ENCODE measurements at regions not wholly inside any gene's neighbourhood (a gene's known extent, or its start where the extent isn't known, plus 50 kb on each side); places are given as distances from the start of the nearest gene placed in this dataset.

DNA sequence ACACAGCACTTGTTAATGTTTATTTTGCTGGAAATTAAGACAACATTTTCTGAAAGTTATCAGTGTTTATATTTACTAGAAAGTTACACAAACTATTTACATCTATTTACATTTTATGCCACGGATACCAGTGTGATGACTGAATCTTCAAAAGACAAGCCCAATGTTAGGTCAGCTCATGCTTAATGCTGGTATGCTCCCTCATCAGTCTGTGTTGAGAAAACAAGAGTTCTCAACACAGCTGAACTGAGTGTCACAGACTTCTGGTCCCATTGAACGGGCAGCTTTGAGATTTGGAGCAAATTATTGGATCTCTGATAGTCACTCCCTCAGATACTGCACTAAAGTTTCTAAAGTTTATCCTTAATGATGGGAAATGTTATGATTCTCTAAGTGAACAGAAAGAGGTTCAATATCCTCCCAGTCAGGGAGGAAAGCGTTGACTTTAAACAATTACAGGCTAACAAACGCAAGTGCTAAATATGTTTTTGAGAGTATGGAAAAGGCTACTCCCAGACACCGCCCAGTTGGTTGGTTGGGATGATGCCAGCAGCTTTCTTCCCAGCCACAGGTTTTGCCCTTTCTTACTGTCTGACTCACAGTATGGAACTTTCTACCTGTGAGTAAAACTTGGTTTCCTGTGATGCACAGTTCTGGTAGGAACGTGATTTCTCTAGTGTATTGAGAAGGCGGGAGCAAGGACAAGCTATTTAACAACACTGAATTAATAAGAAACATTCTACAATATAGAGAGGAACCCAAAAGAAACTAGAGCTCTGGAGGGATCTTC lies 1293.6 kb upstream of the TENM3 start:
- Histone ChIP-seq H3K36me3 (ENCODE audit: control insufficient read depth, insufficient read depth, low read length) (no peaks in the 10 kb centered on the region), H3K9me3 (ENCODE audit: control insufficient read depth, low read length) (no peaks in the 10 kb centered on the region), H3K27ac (ENCODE audit: low read depth, low read length, severe bottlenecking) (no peak overlapping the region), H3K4me1 (ENCODE audit: control insufficient read depth, insufficient read depth, low read length, poor library complexity, severe bottlenecking) (no peaks in the 10 kb centered on the region), H3K4me3 (ENCODE audit: extremely low read depth, insufficient read depth, low read length, poor library complexity, severe bottlenecking) (no peak overlapping the region)
- WGBS, 2 experiments (ENCODE audit: insufficient coverage in 2 of 2), result 92 to 100% methylated on average over 1 to 3 of the region's 7 CpGs

DNA sequence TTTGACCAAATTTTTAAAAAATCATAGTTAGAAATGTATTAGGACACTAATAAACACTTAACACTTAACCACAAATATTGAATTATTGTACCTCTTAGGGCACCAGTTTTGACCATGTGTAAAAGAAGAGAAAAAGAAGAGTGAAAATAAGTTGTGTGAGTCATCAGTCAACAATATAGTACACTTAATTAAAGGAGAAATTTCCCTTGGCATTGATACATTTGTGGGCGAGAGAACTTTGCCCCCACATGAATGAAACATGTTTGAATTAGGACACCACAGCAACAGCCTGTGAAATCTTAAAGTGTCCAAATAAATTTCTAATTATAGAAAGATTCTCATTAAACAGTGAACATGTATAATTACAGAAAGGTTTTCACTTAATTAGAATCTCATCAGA lies 1292.8 kb upstream of the TENM3 start:
- H3K4me3 ChIP-seq (ENCODE audit: extremely low read depth, insufficient read depth, low read length, poor library complexity, severe bottlenecking), result no peak overlapping the region
- H3K36me3 ChIP-seq (ENCODE audit: control insufficient read depth, insufficient read depth, low read length), result no peaks in the 10 kb centered on the region
- no peak overlapping the region for H3K27ac ChIP-seq (ENCODE audit: low read depth, low read length, severe bottlenecking)
- WGBS, 2 experiments (ENCODE audit: insufficient coverage in 2 of 2), result no CpG with 5 or more reads among the region's 1 CpG
- no peaks in the 10 kb centered on the region for H3K4me1 ChIP-seq (ENCODE audit: control insufficient read depth, insufficient read depth, low read length, poor library complexity, severe bottlenecking)
- H3K9me3 ChIP-seq (ENCODE audit: control insufficient read depth, low read length), result no peaks in the 10 kb centered on the region

DNA sequence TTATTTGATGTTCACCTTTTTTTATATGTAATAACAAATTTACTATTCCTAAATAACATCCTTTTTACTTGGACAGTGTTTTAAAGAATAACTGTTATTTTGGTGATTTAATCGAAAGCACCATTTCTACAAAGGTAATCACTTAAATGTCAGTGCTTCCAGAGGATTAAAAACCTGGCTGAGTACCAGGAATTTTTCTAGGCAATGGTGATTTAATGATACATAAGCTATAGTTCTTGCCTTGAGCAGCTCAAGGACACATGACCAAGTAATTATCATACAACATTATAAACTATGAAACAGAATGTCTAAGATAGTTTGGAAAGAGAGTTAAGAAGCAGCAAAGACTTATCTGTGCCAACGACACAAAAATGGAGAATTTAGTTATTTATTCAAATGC lies 1291.9 kb upstream of the TENM3 start:
- Histone ChIP-seq H3K4me3 (ENCODE audit: extremely low read depth, insufficient read depth, low read length, poor library complexity, severe bottlenecking) (no peak overlapping the region), H3K36me3 (ENCODE audit: control insufficient read depth, insufficient read depth, low read length) (no peaks in the 10 kb centered on the region), H3K9me3 (ENCODE audit: control insufficient read depth, low read length) (no peaks in the 10 kb centered on the region), H3K27ac (ENCODE audit: low read depth, low read length, severe bottlenecking) (no peak overlapping the region), H3K4me1 (ENCODE audit: control insufficient read depth, insufficient read depth, low read length, poor library complexity, severe bottlenecking) (no peaks in the 10 kb centered on the region)
- WGBS, 2 experiments (ENCODE audit: insufficient coverage in 2 of 2), result no CpG with 5 or more reads among the region's 2 CpGs

DNA sequence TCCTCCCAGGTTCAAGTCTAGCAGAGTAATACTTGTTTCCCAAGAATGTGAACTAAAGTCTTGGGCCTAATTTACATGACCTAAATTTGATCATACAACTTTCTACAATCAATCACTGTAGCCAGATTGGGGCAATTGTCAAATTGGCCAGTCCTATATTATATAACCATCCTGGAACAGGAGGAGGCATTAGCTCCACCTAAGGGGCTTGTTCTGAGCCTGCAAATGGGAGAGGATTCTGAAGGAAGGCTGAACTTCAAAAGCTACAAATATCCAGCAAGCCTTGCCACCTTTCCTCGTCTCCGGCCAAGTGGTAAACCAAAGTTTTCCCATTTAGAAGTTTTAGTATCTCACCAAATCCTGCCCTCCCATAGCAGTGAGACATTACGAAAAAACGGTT lies 1289.6 kb upstream of the TENM3 start:
- Histone ChIP-seq H3K36me3 (ENCODE audit: control insufficient read depth, insufficient read depth, low read length) (no peaks in the 10 kb centered on the region), H3K4me1 (ENCODE audit: control insufficient read depth, insufficient read depth, low read length, poor library complexity, severe bottlenecking) (no peaks in the 10 kb centered on the region), H3K9me3 (ENCODE audit: control insufficient read depth, low read length) (no peaks in the 10 kb centered on the region), H3K4me3 (ENCODE audit: extremely low read depth, insufficient read depth, low read length, poor library complexity, severe bottlenecking) (no peak overlapping the region), H3K27ac (ENCODE audit: low read depth, low read length, severe bottlenecking) (no peak overlapping the region)
- 79 to 80% methylated on average over 2 of the region's 4 CpGs for WGBS, 2 experiments (ENCODE audit: insufficient coverage in 2 of 2)

DNA sequence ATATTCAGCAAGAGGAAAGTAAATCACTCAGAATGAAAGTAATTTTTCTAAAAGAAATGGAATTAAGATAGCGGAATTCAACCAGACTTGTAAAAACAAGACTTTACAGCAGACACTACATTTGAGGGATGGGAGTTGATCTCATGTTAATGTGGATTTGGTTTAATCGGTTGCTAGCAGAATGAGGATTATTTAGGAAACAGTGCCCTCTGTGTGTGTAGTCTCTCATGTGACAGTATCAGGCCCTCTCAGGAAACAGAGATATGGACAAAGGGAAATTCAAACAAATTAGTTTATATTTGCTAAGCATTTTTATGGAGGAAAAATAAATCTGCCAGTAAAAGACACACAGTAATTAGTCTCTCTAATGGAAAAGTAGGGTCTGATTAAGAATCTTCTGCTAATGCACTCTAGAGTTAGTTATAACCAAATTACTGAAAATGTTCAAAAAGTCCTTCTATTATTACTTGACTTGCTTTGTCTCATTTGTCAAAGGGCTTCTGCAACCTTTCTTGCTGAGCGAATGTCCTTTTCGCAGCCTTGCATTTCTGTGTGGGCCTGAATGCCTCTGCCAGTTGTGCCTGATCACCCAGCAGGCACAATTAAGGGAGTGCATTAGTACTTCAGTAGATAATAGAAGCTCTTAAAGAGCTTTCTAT lies 1282.3 kb upstream of the TENM3 start:
- 62 to 100% methylated on average over 1 to 2 of the region's 4 CpGs for WGBS, 2 experiments (ENCODE audit: insufficient coverage in 2 of 2)
- no peaks in the 10 kb centered on the region for H3K36me3 ChIP-seq (ENCODE audit: control insufficient read depth, insufficient read depth, low read length)
- no peaks in the 10 kb centered on the region for H3K9me3 ChIP-seq (ENCODE audit: control insufficient read depth, low read length)
- peak overlapping the region; percentile 26 for H3K27ac ChIP-seq (ENCODE audit: low read depth, low read length, severe bottlenecking)
- no peaks in the 10 kb centered on the region for H3K4me1 ChIP-seq (ENCODE audit: control insufficient read depth, insufficient read depth, low read length, poor library complexity, severe bottlenecking)
- H3K4me3 ChIP-seq (ENCODE audit: extremely low read depth, insufficient read depth, low read length, poor library complexity, severe bottlenecking), result no peak overlapping the region

DNA sequence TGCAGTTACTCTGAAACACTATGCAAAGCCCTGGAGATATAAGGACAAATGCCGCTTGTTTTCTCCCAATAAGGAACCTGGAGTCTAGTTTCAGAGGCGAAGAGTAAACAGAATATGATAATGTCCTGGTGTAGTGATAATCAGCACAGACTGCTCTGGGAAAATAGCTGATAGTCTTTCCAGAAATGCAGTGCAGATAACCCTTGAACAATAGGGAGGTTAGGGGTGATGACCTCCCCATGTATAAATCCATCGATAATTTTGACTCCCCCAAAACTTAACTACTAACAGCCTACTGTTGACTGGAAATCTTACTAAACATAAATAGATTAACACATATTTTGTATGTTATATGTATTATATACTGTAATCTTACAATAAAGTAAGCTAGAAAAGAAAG lies 1280.9 kb upstream of the TENM3 start:
- WGBS, 2 experiments (ENCODE audit: insufficient coverage in 2 of 2), result 81 to 94% methylated on average over 2 of the region's 3 CpGs
- H3K36me3 ChIP-seq (ENCODE audit: control insufficient read depth, insufficient read depth, low read length), result no peaks in the 10 kb centered on the region
- no peak overlapping the region for H3K4me3 ChIP-seq (ENCODE audit: extremely low read depth, insufficient read depth, low read length, poor library complexity, severe bottlenecking)
- no peaks in the 10 kb centered on the region for H3K9me3 ChIP-seq (ENCODE audit: control insufficient read depth, low read length)
- H3K27ac ChIP-seq (ENCODE audit: low read depth, low read length, severe bottlenecking), result no peak overlapping the region
- no peaks in the 10 kb centered on the region for H3K4me1 ChIP-seq (ENCODE audit: control insufficient read depth, insufficient read depth, low read length, poor library complexity, severe bottlenecking)

DNA sequence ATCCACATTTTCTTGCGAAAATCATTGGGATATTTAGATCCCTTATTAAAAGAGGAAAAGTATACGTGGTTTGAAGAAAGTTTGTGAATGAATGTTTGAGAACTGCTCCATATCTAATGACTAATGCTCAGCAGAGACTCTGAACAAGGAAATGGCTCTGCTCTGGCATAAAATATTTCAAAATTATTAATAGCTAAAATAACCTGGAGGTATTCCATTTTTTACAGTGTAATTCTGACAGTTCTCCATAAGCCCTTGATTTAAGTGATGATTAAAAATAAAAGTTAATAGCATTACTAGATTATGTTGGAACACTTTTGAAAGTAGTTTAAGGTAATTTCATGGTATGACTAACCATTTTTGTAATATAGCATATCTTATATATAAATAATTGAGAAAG lies 1276.9 kb upstream of the TENM3 start:
- no peaks in the 10 kb centered on the region for H3K9me3 ChIP-seq (ENCODE audit: control insufficient read depth, low read length)
- no peaks in the 10 kb centered on the region for H3K36me3 ChIP-seq (ENCODE audit: control insufficient read depth, insufficient read depth, low read length)
- H3K27ac ChIP-seq (ENCODE audit: low read depth, low read length, severe bottlenecking), result no peak overlapping the region
- no peaks in the 10 kb centered on the region for H3K4me1 ChIP-seq (ENCODE audit: control insufficient read depth, insufficient read depth, low read length, poor library complexity, severe bottlenecking)
- WGBS, 2 experiments (ENCODE audit: insufficient coverage in 2 of 2), result no CpG with 5 or more reads among the region's 2 CpGs
- H3K4me3 ChIP-seq (ENCODE audit: extremely low read depth, insufficient read depth, low read length, poor library complexity, severe bottlenecking), result no peak overlapping the region

DNA sequence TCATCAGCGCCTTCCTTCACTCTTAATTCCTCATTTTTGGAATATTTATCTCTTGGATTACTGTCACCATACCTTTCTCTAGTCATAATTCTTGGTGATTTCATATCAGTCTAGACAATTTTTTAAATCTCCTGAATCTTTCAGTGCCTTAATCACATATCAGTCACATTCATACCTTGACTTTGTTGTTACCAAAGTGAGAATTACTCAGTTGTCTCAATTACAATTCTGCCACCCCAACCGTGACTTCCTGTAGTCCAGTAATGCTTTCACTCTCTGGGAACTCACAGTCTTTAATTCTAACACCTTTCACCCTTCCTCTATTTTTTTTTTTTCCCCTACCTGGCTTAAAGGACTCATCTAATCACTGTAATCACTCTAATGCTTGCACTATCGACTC lies 1275.3 kb upstream of the TENM3 start:
- no peaks in the 10 kb centered on the region for H3K4me1 ChIP-seq (ENCODE audit: control insufficient read depth, insufficient read depth, low read length, poor library complexity, severe bottlenecking)
- H3K36me3 ChIP-seq (ENCODE audit: control insufficient read depth, insufficient read depth, low read length), result no peaks in the 10 kb centered on the region
- WGBS, 2 experiments (ENCODE audit: insufficient coverage in 2 of 2), result 75 to 79% methylated on average over 2 of the region's 3 CpGs
- no peak overlapping the region for H3K4me3 ChIP-seq (ENCODE audit: extremely low read depth, insufficient read depth, low read length, poor library complexity, severe bottlenecking)
- H3K9me3 ChIP-seq (ENCODE audit: control insufficient read depth, low read length), result no peaks in the 10 kb centered on the region
- H3K27ac ChIP-seq (ENCODE audit: low read depth, low read length, severe bottlenecking), result no peak overlapping the region

DNA sequence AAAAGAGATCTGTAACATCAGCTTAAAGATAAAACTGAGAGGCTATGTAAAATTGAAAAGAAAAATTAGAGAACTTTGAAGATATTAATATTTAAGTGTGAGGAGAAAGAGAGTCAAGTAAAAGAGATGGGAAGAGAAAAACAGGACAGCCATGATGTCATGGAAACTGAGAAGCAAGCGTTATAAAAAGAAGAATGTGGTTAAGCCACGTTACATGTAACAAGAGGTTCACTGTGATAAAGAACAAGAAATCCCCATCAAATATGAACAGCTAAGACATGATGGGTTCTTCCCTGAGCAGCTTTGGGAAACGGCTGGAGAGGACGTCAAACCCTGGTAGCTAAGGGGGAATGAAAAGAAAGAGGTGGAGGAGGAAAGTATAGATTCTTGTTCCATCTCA lies 1269.3 kb upstream of the TENM3 start:
- H3K27ac ChIP-seq (ENCODE audit: low read depth, low read length, severe bottlenecking), result no peak overlapping the region
- no peaks in the 10 kb centered on the region for H3K36me3 ChIP-seq (ENCODE audit: control insufficient read depth, insufficient read depth, low read length)
- H3K4me3 ChIP-seq (ENCODE audit: extremely low read depth, insufficient read depth, low read length, poor library complexity, severe bottlenecking), result no peak overlapping the region
- H3K4me1 ChIP-seq (ENCODE audit: control insufficient read depth, insufficient read depth, low read length, poor library complexity, severe bottlenecking), result no peaks in the 10 kb centered on the region
- WGBS, 2 experiments (ENCODE audit: insufficient coverage in 2 of 2), result 88 to 96% methylated on average over 2 of the region's 4 CpGs
- no peaks in the 10 kb centered on the region for H3K9me3 ChIP-seq (ENCODE audit: control insufficient read depth, low read length)

DNA sequence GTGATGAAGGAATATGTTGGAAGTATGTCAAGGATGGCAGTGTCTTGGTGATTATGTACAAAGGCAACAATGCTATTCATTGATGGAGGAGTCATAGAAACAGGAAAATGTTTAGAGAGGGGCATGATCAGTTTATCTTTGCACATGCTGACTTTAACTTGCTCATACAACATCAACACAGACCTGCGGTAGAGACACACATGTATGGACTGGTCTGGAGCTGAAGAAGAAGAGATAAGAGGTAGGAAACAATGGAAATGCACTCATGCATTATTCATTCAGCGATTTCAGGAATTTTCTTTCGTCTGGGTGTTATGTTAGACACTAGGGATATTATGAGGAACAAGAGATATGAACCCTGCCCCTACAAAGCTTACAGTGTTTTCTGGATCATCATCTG lies 1252.3 kb upstream of the TENM3 start:
- 94% methylated on average over 2 of the region's 3 CpGs; no CpG with 5 or more reads in 1 of the 2 experiments for WGBS, 2 experiments (ENCODE audit: insufficient coverage in 2 of 2)
- H3K9me3 ChIP-seq (ENCODE audit: control insufficient read depth, low read length), result no peaks in the 10 kb centered on the region

DNA sequence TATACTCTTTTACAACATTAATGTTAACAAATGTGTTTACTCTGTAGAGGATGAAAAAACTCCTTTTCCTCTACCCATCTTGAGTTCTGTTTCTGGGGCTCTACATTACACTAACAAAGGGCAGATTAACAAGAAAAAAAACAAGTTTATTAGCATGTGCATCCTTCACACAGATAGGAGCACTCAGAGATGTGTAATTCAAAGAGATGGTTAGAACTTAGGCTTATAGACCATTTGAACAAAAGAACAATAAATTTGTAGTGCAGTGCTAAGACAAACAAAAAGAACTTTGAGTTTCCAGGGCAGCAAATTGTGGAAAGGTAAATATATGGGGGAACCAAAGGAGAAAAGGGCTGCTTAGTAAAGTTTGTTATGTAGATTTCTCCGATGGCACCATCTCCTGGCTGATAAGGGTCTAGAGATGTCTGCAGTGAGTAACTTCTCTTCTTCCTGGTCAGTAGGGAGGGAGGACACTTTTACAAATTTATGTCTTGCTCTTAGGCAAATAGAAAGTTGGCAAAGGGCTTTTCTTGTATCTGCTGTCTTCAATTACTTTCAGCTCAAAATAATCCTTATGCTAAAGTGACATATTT lies 1249.9 kb upstream of the TENM3 start:
- 73% methylated on average over 1 of the region's 1 CpG; no CpG with 5 or more reads in 1 of the 2 experiments for WGBS, 2 experiments (ENCODE audit: insufficient coverage in 2 of 2)
- Histone ChIP-seq H3K36me3 (ENCODE audit: control insufficient read depth, insufficient read depth, low read length) (no peaks in the 10 kb centered on the region), H3K27ac (ENCODE audit: low read depth, low read length, severe bottlenecking) (no peak overlapping the region), H3K4me3 (ENCODE audit: extremely low read depth, insufficient read depth, low read length, poor library complexity, severe bottlenecking) (no peak overlapping the region), H3K4me1 (ENCODE audit: control insufficient read depth, insufficient read depth, low read length, poor library complexity, severe bottlenecking) (no peaks in the 10 kb centered on the region), H3K9me3 (ENCODE audit: control insufficient read depth, low read length) (no peaks in the 10 kb centered on the region)

More for the DNA sequence above, 1252.3 kb upstream of the TENM3 start:
- Histone ChIP-seq H3K4me1 (ENCODE audit: control insufficient read depth, insufficient read depth, low read length, poor library complexity, severe bottlenecking) (no peaks in the 10 kb centered on the region), H3K4me3 (ENCODE audit: extremely low read depth, insufficient read depth, low read length, poor library complexity, severe bottlenecking) (no peak overlapping the region), H3K27ac (ENCODE audit: low read depth, low read length, severe bottlenecking) (no peak overlapping the region), H3K36me3 (ENCODE audit: control insufficient read depth, insufficient read depth, low read length) (no peaks in the 10 kb centered on the region)

All from mesodermal cell (in vitro differentiated cells).